ENCODE measurements at regions not wholly inside any gene's neighbourhood (a gene's known extent, or its start where the extent isn't known, plus 50 kb on each side); places are given as distances from the start of the nearest gene placed in this dataset.

GRCh38 chr5:116671211-116671736, 96.7 kb upstream of the SEMA6A start:
- Histone ChIP-seq H3K4me3 (no peak overlapping the region; the same call in 1 of the 2 replicates), H3K36me3 (ENCODE audit: control insufficient read depth in 2 of 2, insufficient read depth in 2 of 2, low read length in 1 of 2) (no peaks in the 10 kb centered on the region), H3K9ac (ENCODE audit: control insufficient read depth, insufficient read depth, low read length) (no peak overlapping the region), H3K9me3 (replicated peaks; ENCODE audit: control insufficient read depth, insufficient read depth, low read length) (peaks cover 5% of the 10 kb centered on the region; the same call in 2 of the 3 replicates), H3K79me2 (ENCODE audit: control insufficient read depth, insufficient read depth, low read length) (no peaks in the 10 kb centered on the region), H2AFZ (ENCODE audit: control insufficient read depth, low read depth, low read length) (peak overlapping the region; percentile 25), H3K27ac (ENCODE audit: control insufficient read depth, insufficient read depth) (peak overlapping the region; percentile 30; the same call in 1 of the 2 replicates), H4K20me1 (ENCODE audit: control insufficient read depth, insufficient read depth) (no peaks in the 10 kb centered on the region), H3K4me2 (ENCODE audit: control insufficient read depth, insufficient read depth) (peak overlapping the region; percentile 31), H3K27me3 (replicated peaks in 1 of 2; ENCODE audit: control insufficient read depth in 2 of 2, insufficient read depth in 2 of 2, low read length in 1 of 2) (no peaks in the 10 kb centered on the region), H3K4me1 (ENCODE audit: control insufficient read depth, insufficient read depth, low read length) (peaks cover 42% of the 10 kb centered on the region)
- peak; percentile 90 for DNase-seq (ENCODE audit: low read depth, low spot score)
- intact Hi-C loops (cut with micrococcal nuclease; ENCODE audit: unreplicated experiment), result loop anchor here (1.0 to 5.0 kb wide), 3 partner anchors 36 to 94 kb away; no protein-coding TSS in a partner anchor
- WGBS (ENCODE audit: insufficient coverage, insufficient replicate concordance, low lambda C conversion rate, missing lambda C conversion rate), result 21% methylated on average over 1 of the region's 1 CpG
- POLR2A ChIA-PET, result interaction anchor here (0.8 to 6.9 kb wide), 11 partner anchors 10 to 94 kb away, joined by 3 to 49 read pairs (median 8); no protein-coding TSS in a partner anchor
- RAD21 ChIA-PET (ENCODE audit: unreplicated experiment), result interaction anchor here (0.6 to 11.9 kb wide), 17 partner anchors 9 to 276 kb away, joined by 3 to 179 read pairs (median 5); partner anchors contain the start of gene SEMA6A
- SMC1A ChIA-PET (ENCODE audit: uncharacterized antibody, unreplicated experiment), result interaction anchor here (0.6 to 19.1 kb wide), 20 partner anchors 10 to 214 kb away, joined by 3 to 394 read pairs (median 9); partner anchors contain the start of gene SEMA6A
- CTCF ChIA-PET, result interaction anchor here (0.7 to 4.9 kb wide), 9 partner anchors 9 to 107 kb away, joined by 3 to 20 read pairs (median 3); no protein-coding TSS in a partner anchor
- in situ Hi-C loops (cut with MboI), result no loop called here
- FAIRE-seq, result peak; percentile 89
- ATAC-seq, result peak; percentile 93
- no TSS peak for BruUV-seq (replicated peaks)
- TF ChIP-seq TAF1 (IDR thresholded peaks at IDR 0.05; ENCODE audit: borderline replicate concordance, low read depth, low read length), result peak; percentile 72
- peak; percentile 81 for TF ChIP-seq BCL11A (IDR thresholded peaks at IDR 0.05; ENCODE audit: low read depth, low read length)
- TF ChIP-seq BHLHE40 (IDR thresholded peaks at IDR 0.05; ENCODE audit: borderline replicate concordance in 1 of 2, low read depth in 2 of 2, low read length in 1 of 2), result peak; percentile 93 to 95
- peak; percentile 81 for TF ChIP-seq RUNX3 (IDR thresholded peaks at IDR 0.05; ENCODE audit: low read length)
- TF ChIP-seq EGR1 (IDR thresholded peaks at IDR 0.05; ENCODE audit: borderline replicate concordance in 1 of 2, low read depth in 2 of 2, low read length in 2 of 2), result peak in 1 of 2 experiments; percentile 37; a peak in 1 of 3 replicates
- TF ChIP-seq JUND (IDR thresholded peaks at IDR 0.05; ENCODE audit: low read depth, low read length), result no peak
- no peak for TF ChIP-seq SREBF2 (IDR thresholded peaks at IDR 0.05; ENCODE audit: low read length)
- TF ChIP-seq SMARCA5 (IDR thresholded peaks at IDR 0.05), result no peak
- TF ChIP-seq ZNF687 (IDR thresholded peaks at IDR 0.05), result peak; percentile 94
- no peak for TF ChIP-seq EZH2 (IDR thresholded peaks at IDR 0.05; ENCODE audit: borderline replicate concordance, control insufficient read depth, low read depth, low read length)
- no peak for TF ChIP-seq PML (IDR thresholded peaks at IDR 0.05; ENCODE audit: low read length)
- no peak for TF ChIP-seq CEBPZ (IDR thresholded peaks at IDR 0.05; ENCODE audit: low read depth, low read length)
- 0 out of 2 replicates have a peak, but pooled peaks have one; percentile 10 for TF ChIP-seq ZNF24 (IDR thresholded peaks at IDR 0.05)
- TF ChIP-seq YY1 (IDR thresholded peaks at IDR 0.05; ENCODE audit: low read depth, low read length), result peak; percentile 93
- TF ChIP-seq KLF5 (IDR thresholded peaks at IDR 0.05; ENCODE audit: partially characterized antibody), result peak; percentile 55
- no peak for TF ChIP-seq KDM1A (IDR thresholded peaks at IDR 0.05; ENCODE audit: borderline replicate concordance)
- TF ChIP-seq EP300 (IDR thresholded peaks at IDR 0.05; ENCODE audit: borderline replicate concordance in 1 of 2, control insufficient read depth in 1 of 2, low read depth in 2 of 2, low read length in 2 of 2), result peak; percentile 87 to 95; a peak in 3 of 4 replicates

All from GM12878 (cell line).